Right atrium auricular region (tissue), 2 donors: ENCODE measurements at regions not wholly inside any gene's neighbourhood (a gene's known extent, or its start where the extent isn't known, plus 50 kb on each side); places are given as distances from the start of the nearest gene placed in this dataset.

ENCODE experiments used
- DNase-seq: peaks from one replicate; pipeline ENCODE4 v3.0.0-alpha.2; 2019; ENCODE audit warnings: low spot score
- H3K27ac ChIP-seq, 2 donors: fragments of 200-600 bp; sonication (generic); 1 replicate in 1 of 2; 2 replicates in 1 of 2; pipeline ENCODE4 v1.5.1; 2016 to 2019
- H3K27me3 ChIP-seq, 2 donors: fragments of 200-600 bp; sonication (generic); one replicate each; pipeline versions ENCODE4 v1.5.1 to v1.6.0; 2017 to 2019
- H3K36me3 ChIP-seq: fragments of 200-600 bp; sonication (generic); one replicate; pipeline ENCODE4 v1.5.1; 2016
- H3K4me1 ChIP-seq, 2 donors: fragments of 200-600 bp; sonication (generic); one replicate each; pipeline versions ENCODE4 v1.5.1 to v1.6.0; 2017 to 2019
- H3K4me3 ChIP-seq, 2 donors: fragments of 200-600 bp; sonication (generic); 1 replicate in 1 of 2; 2 replicates in 1 of 2; pipeline ENCODE4 v1.5.1; 2017 to 2019; ENCODE audit warnings: mild to moderate bottlenecking in 1 of 2, moderate library complexity in 1 of 2
- H3K9me3 ChIP-seq, 2 donors: fragments of 200-600 bp; sonication (generic); one replicate each; pipeline ENCODE4 v1.5.1; 2019
- CTCF ChIP-seq, 2 donors: fragments of 200-600 bp; sonication (generic); IDR thresholded peaks; one replicate each; pipeline ENCODE4 v1.5.1; 2019; ENCODE audit warnings: antibody characterized with exemption in 2 of 2

GRCh38 chr6:95685822-95686221 lies 108.5 kb downstream of the MANEA start:
- Histone ChIP-seq H3K9me3 (no peaks in the 10 kb centered on the region), H3K4me1 (peaks cover 0 to 9% of the 10 kb centered on the region in 2 donors), H3K27me3 (no peaks in the 10 kb centered on the region), H3K27ac (no peak overlapping the region), H3K36me3 (no peaks in the 10 kb centered on the region), H3K4me3 (no peak overlapping the region)
- no peak for TF ChIP-seq CTCF (IDR thresholded peaks at IDR 0.05)
- no peak for DNase-seq

- no peaks in the 10 kb centered on the region for H3K9me3 ChIP-seq
- H3K27me3 ChIP-seq, result no peaks in the 10 kb centered on the region
- TF ChIP-seq CTCF (IDR thresholded peaks at IDR 0.05), result no peak
- peaks cover 0 to 9% of the 10 kb centered on the region in 2 donors for H3K4me1 ChIP-seq
- no peak overlapping the region for H3K27ac ChIP-seq
- H3K36me3 ChIP-seq, result no peaks in the 10 kb centered on the region
- no peak for DNase-seq
- no peak overlapping the region for H3K4me3 ChIP-seq
Observed at GRCh38 chr6:95686272-95686671, 108.9 kb downstream of the MANEA start.

GRCh38 chr6:95686895-95687294 lies 109.6 kb downstream of the MANEA start:
- TF ChIP-seq CTCF (IDR thresholded peaks at IDR 0.05), result no peak
- Histone ChIP-seq H3K27me3 (no peaks in the 10 kb centered on the region), H3K27ac (no peak overlapping the region), H3K4me1 (peaks cover 0 to 6% of the 10 kb centered on the region in 2 donors), H3K4me3 (no peak overlapping the region), H3K9me3 (no peaks in the 10 kb centered on the region), H3K36me3 (no peaks in the 10 kb centered on the region)
- DNase-seq, result no peak

GRCh38 chr6:95687839-95688238 lies 110.5 kb downstream of the MANEA start:
- H3K9me3 ChIP-seq, result no peaks in the 10 kb centered on the region
- no peaks in the 10 kb centered on the region for H3K36me3 ChIP-seq
- H3K4me1 ChIP-seq, result no peaks in the 10 kb centered on the region
- DNase-seq, result no peak
- H3K4me3 ChIP-seq, result no peak overlapping the region
- no peak for TF ChIP-seq CTCF (IDR thresholded peaks at IDR 0.05)
- H3K27me3 ChIP-seq, result no peaks in the 10 kb centered on the region
- H3K27ac ChIP-seq, result peak overlapping the region in 1 of 2 donors; percentile 28

- Histone ChIP-seq H3K36me3 (no peaks in the 10 kb centered on the region), H3K27me3 (no peaks in the 10 kb centered on the region), H3K9me3 (no peaks in the 10 kb centered on the region), H3K4me3 (no peak overlapping the region), H3K27ac (no peak overlapping the region), H3K4me1 (no peaks in the 10 kb centered on the region)
- DNase-seq, result no peak
- no peak for TF ChIP-seq CTCF (IDR thresholded peaks at IDR 0.05)
Observed at GRCh38 chr6:95690328-95690727, 113.0 kb downstream of the MANEA start.

- Histone ChIP-seq H3K36me3 (no peaks in the 10 kb centered on the region), H3K9me3 (no peaks in the 10 kb centered on the region), H3K4me1 (no peaks in the 10 kb centered on the region), H3K27ac (no peak overlapping the region), H3K27me3 (no peaks in the 10 kb centered on the region), H3K4me3 (no peak overlapping the region)
- no peak for DNase-seq
- no peak for TF ChIP-seq CTCF (IDR thresholded peaks at IDR 0.05)
Observed at GRCh38 chr6:95693108-95693507, 115.8 kb downstream of the MANEA start.
